Stimulated activated CD8-positive, alpha-beta memory T cell treated with anti-CD3 and anti-CD28 coated beads, Interleukin-4, amount 100 ng/mL, for 1 hour (primary cell): ENCODE measurements at regions not wholly inside any gene's neighbourhood (a gene's known extent, or its start where the extent isn't known, plus 50 kb on each side); places are given as distances from the start of the nearest gene placed in this dataset.

ENCODE experiments used
- DNase-seq, 2 donors: peaks; one replicate each; pipeline ENCODE4 v3.0.0-alpha.2; 2020; ENCODE audit warnings: low read depth in 2 of 2, low spot score in 1 of 2

GRCh38 chr6:14676977-14677781, 559.6 kb downstream of the CD83 start:
- DNase-seq: no peak

- no peak for DNase-seq
Measured at GRCh38 chr6:14681699-14682487, 564.0 kb upstream of the JARID2 start.

GRCh38 chr6:14682812-14683211, 563.1 kb upstream of the JARID2 start:
- no peak for DNase-seq

GRCh38 chr6:14689639-14690038, 556.2 kb upstream of the JARID2 start:
- no peak for DNase-seq

- DNase-seq: no peak
Measured at GRCh38 chr6:14690120-14691056, 555.5 kb upstream of the JARID2 start.

GRCh38 chr6:14692208-14692607, 553.7 kb upstream of the JARID2 start:
- no peak for DNase-seq

GRCh38 chr6:14693301-14694192, 552.3 kb upstream of the JARID2 start:
- no peak for DNase-seq

- DNase-seq: no peak
Measured at GRCh38 chr6:14694308-14694707, 551.6 kb upstream of the JARID2 start.

- no peak for DNase-seq
Measured at GRCh38 chr6:14695579-14695978, 550.3 kb upstream of the JARID2 start.

GRCh38 chr6:14696367-14696766, 549.5 kb upstream of the JARID2 start:
- DNase-seq: no peak

GRCh38 chr6:14697427-14697826, 548.4 kb upstream of the JARID2 start:
- DNase-seq: no peak

GRCh38 chr6:14699803-14700601, 545.9 kb upstream of the JARID2 start:
- no peak for DNase-seq

GRCh38 chr6:14701946-14702345, 543.9 kb upstream of the JARID2 start:
- DNase-seq: no peak

GRCh38 chr6:14702678-14703077, 543.2 kb upstream of the JARID2 start:
- no peak for DNase-seq

- no peak for DNase-seq
Measured at GRCh38 chr6:14703586-14703985, 542.3 kb upstream of the JARID2 start.

GRCh38 chr6:14704383-14705271, 541.2 kb upstream of the JARID2 start:
- no peak for DNase-seq

GRCh38 chr6:14705841-14706377, 540.0 kb upstream of the JARID2 start:
- DNase-seq: no peak

GRCh38 chr6:14706378-14706929, 539.4 kb upstream of the JARID2 start:
- no peak for DNase-seq
